Urothelium cell line (cell line): ENCODE measurements at regions not wholly inside any gene's neighbourhood (a gene's known extent, or its start where the extent isn't known, plus 50 kb on each side); places are given as distances from the start of the nearest gene placed in this dataset.

Experiments used
- DNase-seq: peaks from one replicate; pipeline ENCODE4 v3.0.0; 2011; ENCODE audit warnings: low spot score, mixed read lengths
- FAIRE-seq: peaks from 2 replicates; lab custom pipeline; 2011; peaks lifted over from hg19 to GRCh38; lab: Jason Lieb, UNC

DNA sequence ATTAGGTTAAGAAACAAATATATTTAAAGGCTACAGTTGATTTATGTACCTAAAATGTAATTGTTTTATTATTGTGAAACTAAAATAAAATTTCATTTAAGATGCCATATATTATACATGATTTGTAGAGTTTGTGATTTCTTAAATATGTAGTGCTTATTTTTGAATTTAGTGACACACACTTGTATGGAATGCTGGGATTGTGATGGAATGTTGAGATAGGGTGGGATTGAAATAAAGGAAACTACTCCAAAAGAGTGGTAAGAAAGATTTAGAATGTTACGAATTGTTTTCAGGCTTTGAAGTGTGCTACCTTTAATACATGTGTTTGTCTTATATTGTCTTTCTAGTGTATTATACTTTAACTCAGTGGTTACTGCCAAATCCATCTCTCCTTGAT is 330.3 kb upstream of the PITX2 start:
- FAIRE-seq: no peak
- no peak for DNase-seq

DNA sequence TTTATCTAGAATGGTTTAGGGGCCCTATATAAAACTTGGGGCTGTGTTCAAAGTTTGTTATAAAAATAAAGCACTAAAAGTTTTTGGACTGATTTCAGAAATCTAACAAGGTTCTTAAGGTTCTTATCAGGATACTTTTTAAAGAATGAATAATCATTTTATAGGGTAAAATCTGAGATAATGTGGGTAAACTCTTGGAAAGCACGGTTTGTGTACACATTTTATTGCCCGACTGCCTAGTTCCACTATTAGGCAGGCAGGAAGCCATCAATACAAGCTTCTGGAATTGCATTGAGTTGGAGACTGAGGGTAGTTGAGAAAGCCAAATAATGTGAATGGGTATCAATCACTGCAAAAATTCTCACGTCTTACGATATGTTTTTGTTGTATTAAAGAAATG is 331.0 kb upstream of the PITX2 start:
- FAIRE-seq (no peak), DNase-seq (no peak)

DNA sequence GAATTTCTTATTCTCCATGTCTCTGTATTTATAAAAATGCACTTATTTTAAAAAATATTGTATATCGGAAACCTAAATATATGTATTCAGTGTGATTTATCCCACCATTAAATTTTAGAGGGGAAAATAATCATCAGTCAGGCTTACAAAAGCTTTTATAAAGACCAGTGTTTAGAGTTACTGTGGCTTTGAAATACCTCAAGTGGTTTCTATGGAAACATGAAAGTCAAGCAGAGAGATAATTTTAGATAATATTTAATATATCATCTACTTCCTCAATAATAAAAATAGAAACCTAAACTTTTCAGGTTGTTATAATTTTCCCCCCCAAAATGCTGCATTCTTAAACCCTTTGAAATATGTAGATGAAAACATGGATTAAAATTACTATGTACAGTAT is 332.9 kb upstream of the PITX2 start:
- DNase-seq (no peak), FAIRE-seq (no peak)

DNA sequence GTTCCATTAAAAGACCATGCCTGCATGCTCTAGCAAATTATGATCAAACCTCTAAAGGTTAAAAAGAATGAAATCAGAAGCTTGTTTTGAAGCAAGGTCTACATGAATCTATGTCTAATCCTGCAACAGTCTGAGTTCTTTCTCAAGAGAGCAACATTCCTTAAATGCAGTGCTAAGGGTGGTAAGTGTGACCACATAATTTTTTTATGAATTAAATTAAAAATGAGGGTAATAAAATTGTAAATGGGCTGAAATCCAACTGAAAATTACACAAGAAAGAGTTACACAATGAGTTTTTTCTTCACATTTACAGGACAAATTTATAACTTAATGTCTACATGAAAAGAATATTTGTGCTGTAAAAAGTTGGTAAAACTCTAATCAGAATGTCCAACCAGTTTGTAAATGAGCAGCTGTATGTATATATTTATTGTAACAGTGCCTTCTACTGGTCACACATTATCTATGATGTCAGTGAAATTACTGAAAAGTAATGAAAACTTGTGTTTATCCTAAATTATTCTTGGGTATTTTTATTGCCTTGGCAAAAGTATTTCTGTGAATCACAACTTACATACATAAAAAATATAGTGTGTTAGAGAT is 336.3 kb upstream of the PITX2 start:
- no peak for DNase-seq
- FAIRE-seq: no peak

DNA sequence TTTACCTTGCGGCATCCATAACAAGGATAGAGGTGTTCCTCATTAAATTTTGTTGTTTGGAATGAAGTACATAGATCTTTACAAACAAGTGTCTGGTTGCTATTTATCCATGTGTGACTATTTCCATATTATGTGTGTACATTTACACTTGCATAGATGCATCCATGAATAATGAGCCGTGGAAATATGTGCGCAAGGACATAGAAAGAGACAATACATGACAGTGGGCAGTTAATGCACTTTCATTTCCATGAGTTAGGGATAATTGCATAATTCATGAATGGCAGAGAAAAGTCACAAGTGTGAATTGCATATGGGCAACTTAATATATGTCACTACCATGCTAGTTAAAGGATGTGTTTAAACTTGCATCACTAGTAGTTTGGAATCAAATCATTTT is 338.2 kb upstream of the PITX2 start:
- FAIRE-seq (no peak), DNase-seq (no peak)

DNA sequence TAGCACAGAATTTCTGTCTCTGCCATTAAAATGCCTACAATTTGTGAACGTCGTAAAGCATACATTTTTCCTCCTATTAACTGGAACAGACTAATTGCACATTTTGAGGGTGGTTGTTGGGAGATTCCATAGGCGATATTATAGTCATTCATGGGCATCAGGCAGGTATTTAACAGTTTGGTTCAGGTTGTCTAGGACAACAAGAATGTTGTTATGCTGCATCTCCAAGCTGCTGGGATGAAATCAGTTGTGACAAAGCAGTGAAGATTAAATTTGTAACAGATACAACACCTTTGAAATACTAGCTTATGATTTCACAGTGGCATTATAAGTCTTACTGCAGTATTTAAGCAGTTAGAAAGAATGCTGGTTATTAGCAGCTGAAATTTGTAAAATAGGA is 339.7 kb upstream of the PITX2 start:
- no peak for DNase-seq
- FAIRE-seq: no peak

DNA sequence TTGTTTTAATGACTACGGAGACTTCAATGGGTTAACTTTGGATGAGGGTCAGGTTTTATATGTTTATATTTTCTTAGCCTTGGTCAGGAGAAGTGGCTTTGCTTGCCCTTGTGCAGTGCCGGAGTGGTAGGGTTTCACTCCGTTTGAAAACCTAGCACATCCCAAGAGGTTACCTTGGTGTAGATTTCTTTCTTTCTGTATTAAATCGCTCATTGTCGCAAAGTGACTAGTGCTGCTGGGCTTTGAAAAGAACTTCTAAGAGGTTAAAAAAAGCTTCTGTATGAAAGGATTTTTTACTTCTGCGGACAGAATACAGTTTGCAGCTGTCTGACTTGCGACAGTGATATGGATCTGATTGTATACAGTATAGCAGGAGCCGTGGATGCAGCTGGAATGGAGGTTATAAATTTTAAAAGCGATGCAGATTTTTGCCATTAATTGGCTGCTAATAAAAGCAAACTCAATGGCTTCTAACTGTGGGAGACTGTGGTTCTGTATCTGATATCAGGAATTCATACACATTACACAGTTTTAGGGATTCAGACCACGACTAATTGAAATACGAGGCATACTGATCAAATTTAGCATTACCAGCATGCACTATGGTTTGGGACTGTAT is 340.9 kb upstream of the PITX2 start:
- DNase-seq (no peak), FAIRE-seq (peak; percentile 50)

DNA sequence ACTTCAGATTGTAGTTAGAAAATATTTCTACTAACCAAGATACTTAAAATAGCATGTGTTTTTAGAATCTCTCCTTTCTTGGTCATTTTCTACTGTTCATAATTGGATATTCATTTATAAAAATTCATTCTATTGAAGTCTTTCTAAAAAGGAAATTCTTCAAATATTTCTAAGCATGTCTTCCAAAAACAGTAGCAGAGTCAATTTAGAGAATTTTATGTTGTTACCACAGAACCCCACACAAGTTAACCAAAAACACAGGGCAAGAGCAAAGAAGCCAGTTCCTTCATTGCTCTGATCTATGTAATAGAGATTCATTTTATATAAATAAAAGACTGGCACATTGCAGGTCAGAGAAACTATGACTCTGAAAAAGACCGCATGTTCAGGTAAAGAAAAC is 345.1 kb upstream of the PITX2 start:
- FAIRE-seq (no peak), DNase-seq (no peak)

DNA sequence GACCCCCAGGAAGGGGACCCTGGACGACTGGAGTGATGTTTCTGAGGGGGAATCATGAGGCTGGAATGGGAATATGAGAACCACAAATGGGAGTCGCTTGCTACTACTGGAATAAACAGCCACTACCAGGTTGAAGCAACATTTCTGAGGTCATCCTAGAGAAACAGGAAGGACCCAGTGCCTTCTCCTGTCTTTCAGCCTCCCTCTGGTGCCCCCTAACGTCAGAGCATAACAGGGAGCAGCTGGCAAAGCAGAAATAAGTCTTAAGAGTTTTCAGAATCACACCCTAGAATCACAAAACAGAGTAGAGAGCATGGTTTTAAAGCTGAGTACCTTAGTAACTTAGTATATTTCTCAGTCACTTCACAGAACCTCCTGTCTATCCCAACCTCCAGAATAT is 347.8 kb upstream of the PITX2 start:
- peak; percentile 73 for DNase-seq
- FAIRE-seq: no peak

DNA sequence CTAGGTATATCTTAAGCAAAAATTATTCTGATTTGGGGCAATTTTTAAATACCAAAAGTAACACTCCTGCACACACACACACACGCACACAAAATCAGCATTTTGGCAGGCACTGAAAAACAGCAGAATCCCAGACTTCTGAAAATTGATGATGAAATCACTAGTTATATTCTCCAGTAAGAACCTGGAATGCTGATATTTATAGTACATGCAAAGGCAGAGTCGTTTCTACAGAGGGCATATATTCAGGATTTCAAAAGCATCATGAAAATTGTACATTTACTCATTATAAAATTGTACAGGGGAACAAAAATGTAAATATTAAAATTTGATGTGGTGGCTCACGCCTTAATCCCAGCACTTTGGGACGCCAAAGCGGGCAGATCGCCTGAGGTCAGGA is 352.5 kb upstream of the PITX2 start:
- no peak for DNase-seq
- no peak for FAIRE-seq

DNA sequence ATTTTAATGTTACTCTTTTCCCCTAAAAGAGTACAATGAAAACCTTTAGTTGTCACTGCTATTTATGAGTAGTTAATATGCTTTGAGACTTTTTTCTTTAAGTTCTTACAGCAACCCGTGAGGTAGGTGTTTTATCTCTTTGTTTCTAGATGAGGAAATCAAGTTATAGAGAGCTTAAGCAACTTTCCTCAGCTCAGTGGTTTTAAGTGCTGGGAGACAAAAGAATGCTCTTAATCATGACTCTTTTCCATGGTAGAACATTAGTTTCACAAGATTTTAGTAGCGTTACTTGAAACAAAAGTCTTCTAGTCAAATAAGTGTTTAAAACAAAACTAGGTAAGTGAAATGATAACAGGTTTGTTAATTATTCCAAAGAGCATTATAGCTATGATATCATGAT is 354.7 kb upstream of the PITX2 start:
- no peak for DNase-seq
- no peak for FAIRE-seq

DNA sequence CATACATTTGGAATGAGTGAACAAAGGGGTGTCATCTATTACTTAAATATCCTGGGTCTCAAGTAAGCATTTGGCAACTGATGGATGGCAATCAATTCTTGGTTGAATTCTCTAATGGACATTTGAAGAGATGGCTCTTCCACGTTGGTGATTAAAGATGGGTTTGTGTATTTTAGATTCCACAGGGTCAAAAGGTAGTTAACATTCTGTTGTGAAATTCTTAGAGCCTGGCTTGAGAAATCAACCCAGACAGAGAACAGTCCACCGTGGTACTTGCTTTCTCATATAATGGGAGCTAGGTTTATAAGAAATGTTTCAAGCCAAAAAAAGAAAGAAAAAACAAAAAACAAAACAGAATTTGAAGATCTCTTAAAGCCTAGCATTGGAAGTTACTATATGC is 355.9 kb upstream of the PITX2 start:
- FAIRE-seq (no peak), DNase-seq (no peak)

DNA sequence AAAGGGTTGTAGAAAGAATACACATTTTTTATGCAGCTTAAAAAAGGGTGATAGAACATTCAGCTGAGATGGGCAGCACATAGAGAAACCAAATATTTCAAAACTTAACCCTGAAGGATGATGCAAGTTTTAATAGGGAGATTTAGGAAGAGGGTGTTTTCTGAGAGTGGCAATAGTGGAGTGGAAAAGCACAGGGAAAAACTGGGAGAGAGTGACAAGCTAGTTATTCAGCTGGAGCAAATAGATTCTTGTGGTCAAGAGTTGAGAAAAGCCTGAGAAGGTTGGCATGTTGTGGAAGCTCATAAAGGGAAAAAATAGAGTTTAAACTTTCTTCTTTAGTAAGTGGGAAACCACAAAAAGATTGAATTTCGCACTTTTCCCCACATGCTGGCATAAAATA is 359.6 kb upstream of the PITX2 start:
- no peak for FAIRE-seq
- no peak for DNase-seq

DNA sequence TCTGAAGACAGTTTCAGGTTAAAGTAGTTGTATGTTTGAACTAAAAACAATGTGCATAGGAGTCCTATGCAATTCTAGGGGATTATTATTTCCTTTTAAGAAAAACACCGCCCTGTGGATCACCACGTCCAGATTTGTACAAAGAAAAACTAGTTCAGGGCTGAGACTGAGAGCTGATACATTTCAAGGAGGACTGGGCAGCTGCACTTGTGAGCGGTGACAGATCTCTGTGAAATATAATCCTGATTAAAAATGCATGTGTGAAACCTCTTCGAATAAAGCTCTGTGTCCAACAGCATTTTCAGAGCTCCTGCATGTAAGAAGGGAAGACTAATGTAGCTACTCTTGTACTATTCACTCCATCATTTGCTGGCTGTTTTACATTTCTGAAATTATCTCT is 365.8 kb upstream of the PITX2 start:
- DNase-seq: no peak
- no peak for FAIRE-seq

DNA sequence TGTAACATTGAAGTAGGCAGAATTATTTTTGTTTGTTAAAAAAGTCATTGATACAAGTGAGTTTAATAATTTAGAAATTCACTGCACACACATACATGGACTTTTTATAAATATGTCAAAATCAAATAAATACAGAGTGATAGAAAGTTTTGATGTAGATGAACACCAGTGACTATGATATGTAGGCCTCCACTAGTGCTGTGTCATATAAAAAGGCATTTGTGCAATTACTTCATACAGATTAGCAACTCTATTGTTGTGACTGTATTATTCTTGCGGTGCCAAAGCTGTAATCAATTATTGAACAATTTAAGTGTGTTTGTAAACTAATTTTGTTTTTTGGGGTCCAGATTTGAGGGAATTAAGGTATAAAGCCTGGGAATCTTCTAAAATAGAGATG is 366.2 kb upstream of the PITX2 start:
- FAIRE-seq (no peak), DNase-seq (no peak)

DNA sequence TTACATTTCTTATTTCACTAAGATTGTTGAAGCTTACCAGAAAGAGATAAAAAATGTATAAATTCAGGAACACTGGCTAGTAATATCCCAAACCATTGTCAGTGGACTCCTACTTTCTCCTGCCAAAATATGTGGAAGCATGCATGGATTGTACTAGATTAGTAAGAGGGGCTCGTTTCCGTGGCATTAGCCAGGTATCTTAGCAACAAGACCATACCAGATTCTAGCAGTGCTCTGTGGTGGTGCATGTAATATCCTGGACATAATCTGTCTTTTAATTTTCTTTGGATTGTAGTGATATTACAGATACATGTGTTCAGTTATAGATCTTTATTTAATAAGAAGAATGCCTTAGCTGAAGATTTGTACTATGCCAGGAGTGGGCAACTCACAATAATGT is 371.9 kb upstream of the PITX2 start:
- no peak for FAIRE-seq
- no peak for DNase-seq

DNA sequence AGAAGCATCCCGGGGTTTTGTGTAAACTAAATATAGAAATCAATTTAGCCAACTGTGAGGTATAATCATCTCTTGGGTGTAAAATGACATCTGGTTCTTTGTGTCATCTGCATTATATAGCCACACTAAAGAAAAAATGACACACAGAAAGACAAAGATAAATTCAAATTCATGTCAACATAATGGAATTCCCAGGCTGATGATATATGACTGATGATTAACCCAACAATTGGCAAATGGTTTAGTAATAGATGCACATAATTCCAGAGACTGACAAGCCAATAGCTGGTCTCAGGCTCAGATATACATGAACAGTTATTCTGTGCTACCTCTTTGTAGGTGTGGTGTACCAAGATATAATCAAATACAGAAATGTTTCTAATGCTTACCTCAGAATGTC is 375.4 kb upstream of the PITX2 start:
- FAIRE-seq: no peak
- no peak for DNase-seq

DNA sequence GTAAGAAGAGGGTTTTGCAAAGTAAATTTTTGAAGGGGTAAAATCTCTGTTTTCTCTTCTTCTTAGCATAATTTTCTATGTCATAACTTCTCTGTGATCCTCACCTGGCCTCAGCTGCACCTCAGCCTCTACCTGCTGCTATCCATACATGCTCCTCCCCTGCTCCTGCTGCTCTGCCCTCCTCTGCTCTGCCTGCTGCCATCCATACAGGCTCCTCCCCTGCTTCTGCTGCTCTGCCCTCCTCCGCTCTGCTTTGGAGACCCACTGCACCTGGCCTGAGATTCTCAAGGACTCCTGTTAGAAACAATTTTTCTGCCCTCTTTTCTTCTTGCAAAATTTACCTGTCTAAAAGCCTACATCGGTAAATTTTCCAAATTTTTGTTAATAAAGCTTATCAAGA is 388.6 kb upstream of the PITX2 start:
- no peak for DNase-seq

DNA sequence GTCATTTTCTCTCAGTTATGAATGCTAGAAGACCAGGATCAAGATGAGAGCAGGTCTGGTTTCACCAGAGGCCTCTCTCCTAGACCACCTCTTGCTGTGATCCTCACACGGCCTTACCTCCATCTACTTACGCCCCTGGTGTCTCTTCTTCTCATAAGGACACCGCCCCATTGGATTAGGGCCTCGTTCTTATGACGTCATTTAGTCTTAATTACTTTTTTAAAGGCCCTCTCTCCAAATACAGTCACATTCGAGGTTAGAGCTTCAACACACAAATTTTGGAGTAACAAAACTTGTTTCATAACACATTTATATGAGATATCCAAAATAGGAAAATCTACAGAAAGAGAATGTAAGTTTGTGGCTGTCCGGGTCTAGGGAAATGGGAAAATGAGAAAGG is 391.0 kb upstream of the PITX2 start:
- DNase-seq (no peak), FAIRE-seq (no peak)

More for the DNA sequence above, 388.6 kb upstream of the PITX2 start:
- FAIRE-seq: no peak

DNA sequence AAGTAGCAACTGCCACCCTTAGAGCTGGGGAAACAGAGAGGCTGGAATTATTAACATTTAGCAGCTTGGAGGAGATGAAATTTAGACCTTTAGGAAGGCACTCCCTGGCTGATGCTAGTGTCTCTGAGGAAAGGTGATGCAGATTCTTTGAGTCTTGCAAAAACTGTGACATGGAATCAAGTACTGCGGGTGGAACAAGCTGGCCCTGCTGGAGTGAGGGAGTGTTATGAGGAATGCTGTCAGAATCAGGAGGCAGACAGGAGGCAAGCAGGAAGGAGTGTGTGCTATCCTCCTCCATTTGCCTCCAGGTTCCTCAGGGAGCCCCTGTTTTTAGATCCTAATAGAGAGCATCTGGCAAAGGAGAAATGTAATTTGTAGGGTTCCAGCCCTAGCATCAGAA is 391.7 kb upstream of the PITX2 start:
- DNase-seq: no peak
- peak; percentile 20 for FAIRE-seq

DNA sequence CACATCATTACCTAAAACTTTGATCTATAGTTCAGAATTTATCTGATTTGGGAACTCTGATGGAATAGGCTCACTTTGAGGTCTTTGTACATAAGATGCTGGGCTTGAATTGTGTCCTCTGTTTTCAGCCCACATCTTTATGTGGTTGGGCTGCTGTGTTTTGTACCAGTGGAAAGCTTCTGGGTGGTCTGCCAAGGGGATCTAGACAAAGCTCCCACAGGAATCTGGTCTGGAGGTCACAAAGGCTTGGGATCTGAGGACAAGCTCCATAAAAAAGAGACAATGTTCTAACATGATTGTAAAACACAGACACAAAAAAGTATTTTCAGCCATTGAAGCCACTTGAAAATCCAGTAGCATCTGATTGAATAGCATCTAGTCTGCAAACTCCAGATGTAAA is 393.5 kb upstream of the PITX2 start:
- DNase-seq: no peak
- FAIRE-seq: no peak

DNA sequence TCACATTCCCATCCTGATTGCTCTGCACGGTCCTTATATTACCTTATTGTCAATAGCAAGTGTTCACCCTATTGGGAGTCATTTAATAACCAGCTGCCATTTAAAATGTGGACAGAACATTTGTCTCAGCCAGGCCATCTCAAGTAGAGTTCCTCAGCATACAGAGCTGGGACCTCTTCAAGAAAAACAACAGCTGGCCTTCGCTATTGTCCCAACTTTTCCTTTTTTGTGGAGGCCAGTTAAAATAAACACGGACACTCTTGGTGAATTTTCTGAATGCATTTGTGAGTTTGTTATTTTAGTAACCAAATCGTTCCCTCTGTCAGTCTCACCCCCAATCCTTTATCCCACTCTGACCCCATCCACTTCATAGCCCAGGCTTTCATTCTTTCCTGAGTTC is 395.3 kb upstream of the PITX2 start:
- FAIRE-seq: no peak
- DNase-seq: no peak

DNA sequence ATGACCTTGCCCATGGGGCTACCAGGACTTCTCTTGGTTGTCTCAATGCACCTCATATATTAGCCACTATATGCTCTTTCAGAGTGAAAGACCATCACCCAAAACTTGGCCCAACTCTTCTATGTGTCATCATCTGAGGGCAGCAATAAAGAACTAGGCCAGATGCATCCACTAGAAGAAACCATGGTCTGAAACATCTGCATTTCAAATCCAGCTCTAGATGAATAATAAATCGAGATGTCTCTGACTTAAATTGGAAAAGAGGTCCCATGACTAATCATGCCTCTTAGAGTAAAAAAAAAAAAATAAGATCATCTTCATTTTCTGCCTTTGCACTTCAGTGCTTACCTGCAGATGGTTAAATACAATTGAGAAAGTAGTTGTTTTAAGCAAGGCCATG is 397.6 kb upstream of the PITX2 start:
- DNase-seq (no peak), FAIRE-seq (no peak)
